ENCODE measurements at regions not wholly inside any gene's neighbourhood (a gene's known extent, or its start where the extent isn't known, plus 50 kb on each side); places are given as distances from the start of the nearest gene placed in this dataset.

DNA sequence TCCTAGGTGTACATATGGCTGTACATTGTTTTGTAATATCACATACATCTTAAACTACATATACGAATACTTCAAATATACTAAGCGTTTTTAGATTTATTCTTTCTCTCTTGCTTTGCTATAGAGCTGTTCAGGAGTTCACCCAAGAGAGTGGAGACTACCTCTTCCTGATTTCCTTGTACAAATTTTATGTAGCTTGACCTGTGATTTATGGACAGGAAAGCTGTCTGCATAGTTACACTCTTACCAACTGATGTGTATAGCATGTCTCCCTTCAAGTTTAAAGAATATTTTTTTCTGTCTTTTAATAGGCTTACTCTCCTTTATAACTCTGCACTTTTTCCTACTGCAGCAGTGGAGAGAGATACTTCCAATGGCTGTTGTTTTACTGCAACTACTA, 428.7 kb downstream of the NDFIP2 start:
- TF ChIP-seq, protein P1, sequence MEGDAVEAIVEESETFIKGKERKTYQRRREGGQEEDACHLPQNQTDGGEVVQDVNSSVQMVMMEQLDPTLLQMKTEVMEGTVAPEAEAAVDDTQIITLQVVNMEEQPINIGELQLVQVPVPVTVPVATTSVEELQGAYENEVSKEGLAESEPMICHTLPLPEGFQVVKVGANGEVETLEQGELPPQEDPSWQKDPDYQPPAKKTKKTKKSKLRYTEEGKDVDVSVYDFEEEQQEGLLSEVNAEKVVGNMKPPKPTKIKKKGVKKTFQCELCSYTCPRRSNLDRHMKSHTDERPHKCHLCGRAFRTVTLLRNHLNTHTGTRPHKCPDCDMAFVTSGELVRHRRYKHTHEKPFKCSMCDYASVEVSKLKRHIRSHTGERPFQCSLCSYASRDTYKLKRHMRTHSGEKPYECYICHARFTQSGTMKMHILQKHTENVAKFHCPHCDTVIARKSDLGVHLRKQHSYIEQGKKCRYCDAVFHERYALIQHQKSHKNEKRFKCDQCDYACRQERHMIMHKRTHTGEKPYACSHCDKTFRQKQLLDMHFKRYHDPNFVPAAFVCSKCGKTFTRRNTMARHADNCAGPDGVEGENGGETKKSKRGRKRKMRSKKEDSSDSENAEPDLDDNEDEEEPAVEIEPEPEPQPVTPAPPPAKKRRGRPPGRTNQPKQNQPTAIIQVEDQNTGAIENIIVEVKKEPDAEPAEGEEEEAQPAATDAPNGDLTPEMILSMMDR (IDR thresholded peaks at IDR 0.05; ENCODE audit: insufficient read depth, low read length, poor library complexity, severe bottlenecking), result no peak
- Histone ChIP-seq H3K36me3 (ENCODE audit: control insufficient read depth, insufficient read depth, low read length) (no peaks in the 10 kb centered on the region), H3K4me3 (replicated peaks; ENCODE audit: low read depth, low read length) (no peak overlapping the region), H3K27me3 (replicated peaks; ENCODE audit: control insufficient read depth, insufficient read depth, low read length) (no peaks in the 10 kb centered on the region)
- no peak for DNase-seq (ENCODE audit: extremely low read depth, insufficient read length)

DNA sequence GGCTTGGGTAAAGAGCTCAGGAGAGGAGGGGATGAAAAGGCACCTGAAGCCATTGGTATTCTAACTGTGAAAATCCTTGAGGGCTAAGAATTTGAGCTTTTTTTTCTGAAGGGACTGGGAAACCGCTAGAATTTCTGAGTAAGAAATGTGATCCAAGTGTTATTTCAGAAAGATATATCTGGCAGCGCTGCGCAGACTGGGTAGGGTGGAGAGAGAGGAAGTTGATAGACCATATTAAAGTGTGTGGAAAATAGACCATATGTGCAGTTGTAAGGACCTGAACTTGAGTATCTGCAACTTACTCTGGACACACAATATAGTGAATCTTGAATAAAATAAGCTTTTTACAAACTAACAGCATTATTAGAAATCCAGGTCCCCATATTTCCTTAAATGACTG, 427.4 kb downstream of the NDFIP2 start:
- H3K36me3 ChIP-seq (ENCODE audit: control insufficient read depth, insufficient read depth, low read length), result no peaks in the 10 kb centered on the region
- no peaks in the 10 kb centered on the region for H3K27me3 ChIP-seq (replicated peaks; ENCODE audit: control insufficient read depth, insufficient read depth, low read length)
- DNase-seq (ENCODE audit: extremely low read depth, insufficient read length), result no peak
- no peak overlapping the region for H3K4me3 ChIP-seq (replicated peaks; ENCODE audit: low read depth, low read length)
- TF ChIP-seq, protein P1 (IDR thresholded peaks at IDR 0.05; ENCODE audit: insufficient read depth, low read length, poor library complexity, severe bottlenecking), result no peak

DNA sequence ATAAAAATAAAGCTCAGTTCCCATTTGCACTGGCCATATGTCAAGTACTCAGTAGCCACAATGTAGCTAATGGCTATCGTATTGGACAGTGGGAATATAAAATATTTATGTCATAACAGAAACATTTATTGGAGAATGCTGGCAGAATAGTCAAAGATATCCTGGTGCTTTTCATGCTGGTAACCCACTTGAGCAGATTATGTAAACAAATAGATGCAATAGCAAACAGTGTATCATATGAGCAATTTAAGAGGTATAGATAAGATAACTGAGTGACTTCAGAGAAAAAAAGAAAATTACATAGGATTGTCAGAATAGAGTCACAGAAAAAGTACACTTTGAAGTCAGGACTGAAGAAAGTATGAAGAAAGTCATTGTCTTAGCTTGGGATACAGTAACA, 426.6 kb downstream of the NDFIP2 start:
- TF ChIP-seq, protein P1 (IDR thresholded peaks at IDR 0.05; ENCODE audit: insufficient read depth, low read length, poor library complexity, severe bottlenecking), result no peak
- H3K4me3 ChIP-seq (replicated peaks; ENCODE audit: low read depth, low read length), result no peak overlapping the region
- H3K27me3 ChIP-seq (replicated peaks; ENCODE audit: control insufficient read depth, insufficient read depth, low read length), result no peaks in the 10 kb centered on the region
- no peaks in the 10 kb centered on the region for H3K36me3 ChIP-seq (ENCODE audit: control insufficient read depth, insufficient read depth, low read length)
- no peak for DNase-seq (ENCODE audit: extremely low read depth, insufficient read length)

DNA sequence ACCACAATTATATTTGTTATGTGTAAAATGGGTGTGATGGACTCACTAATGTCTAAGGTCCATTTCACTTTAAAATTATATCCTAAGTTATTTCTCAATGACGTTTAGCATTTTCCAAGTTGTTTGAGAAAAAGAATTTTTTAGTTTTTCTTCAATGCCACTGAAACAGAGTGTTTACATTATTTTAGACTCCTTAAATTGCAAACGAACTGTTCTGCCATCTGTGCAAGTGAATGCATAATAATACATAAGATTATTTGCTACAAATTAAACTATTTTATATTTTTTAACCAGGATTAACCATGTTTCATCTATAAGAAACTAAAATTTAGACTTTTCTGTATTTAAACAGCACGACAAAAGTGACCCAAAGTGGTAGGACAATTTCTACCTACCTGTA, 425.4 kb downstream of the NDFIP2 start:
- no peaks in the 10 kb centered on the region for H3K36me3 ChIP-seq (ENCODE audit: control insufficient read depth, insufficient read depth, low read length)
- TF ChIP-seq, protein P1 (IDR thresholded peaks at IDR 0.05; ENCODE audit: insufficient read depth, low read length, poor library complexity, severe bottlenecking), result no peak
- no peak for DNase-seq (ENCODE audit: extremely low read depth, insufficient read length)
- H3K27me3 ChIP-seq (replicated peaks; ENCODE audit: control insufficient read depth, insufficient read depth, low read length), result no peaks in the 10 kb centered on the region
- H3K4me3 ChIP-seq (replicated peaks; ENCODE audit: low read depth, low read length), result no peak overlapping the region

DNA sequence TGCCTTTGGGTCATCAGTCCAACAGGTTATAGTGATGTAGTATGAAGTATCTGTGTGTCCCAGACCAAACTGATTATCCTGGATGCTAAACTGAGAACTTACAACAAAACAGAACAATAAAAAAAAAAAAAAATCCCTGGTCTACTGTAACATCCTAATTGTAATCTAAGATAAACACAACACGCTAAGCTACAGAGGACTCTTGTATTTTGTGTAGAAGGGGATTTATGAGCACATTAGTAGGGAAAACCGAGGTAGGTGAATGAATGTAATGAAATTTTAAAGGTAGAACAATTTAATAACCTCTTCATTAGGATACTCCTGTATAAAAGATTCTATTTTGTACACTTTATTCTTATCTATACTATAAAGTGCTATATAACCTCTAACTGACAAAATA, 424.1 kb downstream of the NDFIP2 start:
- Histone ChIP-seq H3K27me3 (replicated peaks; ENCODE audit: control insufficient read depth, insufficient read depth, low read length) (no peaks in the 10 kb centered on the region), H3K36me3 (ENCODE audit: control insufficient read depth, insufficient read depth, low read length) (no peaks in the 10 kb centered on the region), H3K4me3 (replicated peaks; ENCODE audit: low read depth, low read length) (no peak overlapping the region)
- DNase-seq (ENCODE audit: extremely low read depth, insufficient read length), result no peak
- TF ChIP-seq, protein P1 (IDR thresholded peaks at IDR 0.05; ENCODE audit: insufficient read depth, low read length, poor library complexity, severe bottlenecking), result no peak

DNA sequence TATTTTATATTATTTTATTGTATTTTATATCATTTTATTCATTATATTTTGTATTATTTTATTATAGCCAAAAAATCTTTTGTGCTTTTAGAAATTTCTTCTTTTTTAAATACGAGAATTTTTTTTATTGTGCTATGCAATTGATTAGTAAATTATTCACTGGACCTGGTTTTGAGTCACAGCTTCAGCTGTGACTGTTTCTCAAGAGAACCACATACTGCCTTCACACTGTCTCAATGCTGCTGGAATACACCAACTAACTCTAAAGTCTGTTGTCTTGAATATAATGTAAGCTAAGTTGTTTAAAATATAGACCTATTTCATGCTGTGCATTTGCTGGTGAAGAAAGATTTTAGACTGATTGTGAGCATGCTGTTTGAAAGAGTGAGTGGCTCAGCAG, 423.6 kb downstream of the NDFIP2 start:
- no peak for DNase-seq (ENCODE audit: extremely low read depth, insufficient read length)
- H3K36me3 ChIP-seq (ENCODE audit: control insufficient read depth, insufficient read depth, low read length), result no peaks in the 10 kb centered on the region
- TF ChIP-seq, protein P1 (IDR thresholded peaks at IDR 0.05; ENCODE audit: insufficient read depth, low read length, poor library complexity, severe bottlenecking), result no peak
- no peak overlapping the region for H3K4me3 ChIP-seq (replicated peaks; ENCODE audit: low read depth, low read length)
- H3K27me3 ChIP-seq (replicated peaks; ENCODE audit: control insufficient read depth, insufficient read depth, low read length), result no peaks in the 10 kb centered on the region
